ENCODE measurements at regions not wholly inside any gene's neighbourhood (a gene's known extent, or its start where the extent isn't known, plus 50 kb on each side); places are given as distances from the start of the nearest gene placed in this dataset.

- H3K27ac ChIP-seq, result no peak overlapping the region
- no peaks in the 10 kb centered on the region for H3K36me3 ChIP-seq
- no peaks in the 10 kb centered on the region for H3K9me3 ChIP-seq
- 67% methylated on average over 1 of the region's 1 CpG for WGBS
- no peaks in the 10 kb centered on the region for H3K27me3 ChIP-seq
- H3K4me1 ChIP-seq, result no peaks in the 10 kb centered on the region
- no peak overlapping the region for H3K4me3 ChIP-seq
- no peak for DNase-seq (ENCODE audit: low spot score in 2 of 2)
- no peak for TF ChIP-seq POLR2AphosphoS5 (IDR thresholded peaks at IDR 0.05)
- TF ChIP-seq POLR2A (IDR thresholded peaks at IDR 0.05), result no peak
- TF ChIP-seq CTCF (IDR thresholded peaks at IDR 0.05), result no peak
- no peak for TF ChIP-seq EP300 (IDR thresholded peaks at IDR 0.05)
Observed at GRCh38 chr12:13288501-13288900, 92.0 kb downstream of the EMP1 start.

GRCh38 chr12:13283867-13284266, 87.3 kb downstream of the EMP1 start:
- Histone ChIP-seq H3K4me1 (no peaks in the 10 kb centered on the region), H3K36me3 (no peaks in the 10 kb centered on the region), H3K4me3 (no peak overlapping the region), H3K27me3 (no peaks in the 10 kb centered on the region), H3K27ac (no peak overlapping the region), H3K9me3 (no peaks in the 10 kb centered on the region)
- DNase-seq (ENCODE audit: low spot score in 2 of 2), result no peak
- TF ChIP-seq CTCF (IDR thresholded peaks at IDR 0.05) (no peak), EP300 (IDR thresholded peaks at IDR 0.05) (no peak), POLR2A (IDR thresholded peaks at IDR 0.05) (no peak), POLR2AphosphoS5 (IDR thresholded peaks at IDR 0.05) (no peak)

GRCh38 chr12:13282861-13283260, 86.3 kb downstream of the EMP1 start:
- WGBS, result 56% methylated on average over 2 of the region's 2 CpGs
- Histone ChIP-seq H3K27me3 (no peaks in the 10 kb centered on the region), H3K4me3 (no peak overlapping the region), H3K9me3 (no peaks in the 10 kb centered on the region), H3K4me1 (peaks cover 6% of the 10 kb centered on the region), H3K27ac (no peak overlapping the region), H3K36me3 (no peaks in the 10 kb centered on the region)
- TF ChIP-seq EP300 (IDR thresholded peaks at IDR 0.05) (no peak), POLR2AphosphoS5 (IDR thresholded peaks at IDR 0.05) (no peak), CTCF (IDR thresholded peaks at IDR 0.05) (no peak), POLR2A (IDR thresholded peaks at IDR 0.05) (no peak)
- no peak for DNase-seq (ENCODE audit: low spot score in 2 of 2)

GRCh38 chr12:13278249-13278787, 81.8 kb downstream of the EMP1 start:
- no peak overlapping the region for H3K27ac ChIP-seq
- peaks cover 6% of the 10 kb centered on the region for H3K4me1 ChIP-seq
- no peak overlapping the region for H3K4me3 ChIP-seq
- H3K9me3 ChIP-seq, result no peaks in the 10 kb centered on the region
- TF ChIP-seq EP300 (IDR thresholded peaks at IDR 0.05) (no peak), CTCF (IDR thresholded peaks at IDR 0.05) (peak; percentile 92 to 99)
- peaks cover 21% of the 10 kb centered on the region for H3K27me3 ChIP-seq
- DNase-seq (ENCODE audit: low spot score in 2 of 2), result peak; percentile 75 to 82
- WGBS, result 26% methylated on average over 30 of the region's 32 CpGs
- H3K36me3 ChIP-seq, result no peaks in the 10 kb centered on the region

- H3K9me3 ChIP-seq, result no peaks in the 10 kb centered on the region
- WGBS, result 92% methylated on average over 4 of the region's 4 CpGs
- no peak for DNase-seq (ENCODE audit: low spot score in 2 of 2)
- TF ChIP-seq CTCF (IDR thresholded peaks at IDR 0.05), result no peak
- TF ChIP-seq POLR2AphosphoS5 (IDR thresholded peaks at IDR 0.05), result no peak
- no peak for TF ChIP-seq POLR2A (IDR thresholded peaks at IDR 0.05)
- no peak for TF ChIP-seq EP300 (IDR thresholded peaks at IDR 0.05)
- H3K27ac ChIP-seq, result no peak overlapping the region
- peaks cover 6% of the 10 kb centered on the region for H3K4me1 ChIP-seq
- H3K36me3 ChIP-seq, result no peaks in the 10 kb centered on the region
- peaks cover 21% of the 10 kb centered on the region for H3K27me3 ChIP-seq
- no peak overlapping the region for H3K4me3 ChIP-seq
Observed at GRCh38 chr12:13277293-13277692, 80.8 kb downstream of the EMP1 start.
